Fibroblast of mammary gland (primary cell): ENCODE measurements at regions not wholly inside any gene's neighbourhood (a gene's known extent, or its start where the extent isn't known, plus 50 kb on each side); places are given as distances from the start of the nearest gene placed in this dataset.

Experiments used
- DNase-seq: peaks from one replicate; pipeline ENCODE4 v3.0.0-alpha.2; 2010; ENCODE audit warnings: low read depth
- H3K4me3 ChIP-seq: 2 replicates; pipeline ENCODE4 v1.5.1; 2011; ENCODE audit warnings: low read depth, mild to moderate bottlenecking, low read length, moderate library complexity; ENCODE audit not compliant: control insufficient read depth
- CTCF ChIP-seq: conservative IDR thresholded peaks from 2 replicates; pipeline ENCODE4 v1.5.1; 2011; ENCODE audit warnings: low read depth, low read length, inconsistent platforms; ENCODE audit not compliant: control insufficient read depth, insufficient read depth

GRCh38 chr16:86335266-86336172 lies 174.8 kb upstream of the FOXF1 start:
- no peak for DNase-seq
- H3K4me3 ChIP-seq, result no peak overlapping the region
- no peak for TF ChIP-seq CTCF

GRCh38 chr16:86337138-86337537 lies 173.2 kb upstream of the FOXF1 start:
- TF ChIP-seq CTCF, result no peak
- H3K4me3 ChIP-seq, result no peak overlapping the region
- DNase-seq, result no peak

- TF ChIP-seq CTCF, result no peak
- DNase-seq, result no peak
- no peak overlapping the region for H3K4me3 ChIP-seq
These were observed 172.5 kb upstream of the FOXF1 start for GRCh38 chr16:86337581-86338402.

- TF ChIP-seq CTCF, result no peak
- no peak for DNase-seq
- H3K4me3 ChIP-seq, result no peak overlapping the region
These were observed 171.8 kb upstream of the FOXF1 start for GRCh38 chr16:86338403-86339115.

GRCh38 chr16:86342161-86342834 lies 168.0 kb upstream of the FOXF1 start:
- H3K4me3 ChIP-seq, result no peak overlapping the region
- DNase-seq, result no peak
- TF ChIP-seq CTCF, result no peak
